ENCODE measurements at regions not wholly inside any gene's neighbourhood (a gene's known extent, or its start where the extent isn't known, plus 50 kb on each side); places are given as distances from the start of the nearest gene placed in this dataset.
"Not testable (repeated sequence)": the region's sequence is repeated elsewhere in the genome, so short reads cannot be mapped to it uniquely, and the experiment has no call there.

GRCh38 chrX:115402299-115402698 is 112.8 kb downstream of the LUZP4 start:
- no peak for DNase-seq

- DNase-seq = peak in 1 of 3 donors; percentile 16
These were observed 119.4 kb downstream of the LUZP4 start for GRCh38 chrX:115408771-115409400.

GRCh38 chrX:115409551-115409950 is 120.0 kb downstream of the LUZP4 start:
- no peak for DNase-seq

GRCh38 chrX:115410731-115411428 is 121.4 kb downstream of the LUZP4 start:
- no peak for DNase-seq

GRCh38 chrX:115413246-115413878 is 123.8 kb downstream of the LUZP4 start:
- DNase-seq = peak in 1 of 3 donors; percentile 26

- DNase-seq = no peak
These were observed 129.6 kb downstream of the LUZP4 start for GRCh38 chrX:115419069-115419468.

- DNase-seq = no peak
These were observed 133.6 kb downstream of the LUZP4 start for GRCh38 chrX:115423086-115423485.

- DNase-seq = no peak
These were observed 135.6 kb upstream of the PLS3 start for GRCh38 chrX:115425359-115425758.

- DNase-seq = no peak
These were observed 133.0 kb upstream of the PLS3 start for GRCh38 chrX:115427861-115428410.

GRCh38 chrX:115434834-115435233 is 126.1 kb upstream of the PLS3 start:
- not testable (repeated sequence) for DNase-seq

GRCh38 chrX:115437841-115438595 is 123.0 kb upstream of the PLS3 start:
- no peak for DNase-seq

GRCh38 chrX:115448146-115448545 is 112.8 kb upstream of the PLS3 start:
- no peak for DNase-seq

GRCh38 chrX:115449742-115450141 is 111.2 kb upstream of the PLS3 start:
- DNase-seq = peak in 2 of 3 donors; percentile 34 to 39

GRCh38 chrX:115452251-115452650 is 108.7 kb upstream of the PLS3 start:
- no peak for DNase-seq

- peak; percentile 43 to 77 (median 55) for DNase-seq
These were observed 100.8 kb upstream of the PLS3 start for GRCh38 chrX:115459883-115460880.

- DNase-seq = no peak
These were observed 98.6 kb upstream of the PLS3 start for GRCh38 chrX:115462406-115462805.

GRCh38 chrX:115467961-115468360 is 93.0 kb upstream of the PLS3 start:
- no peak for DNase-seq

- DNase-seq = no peak
These were observed 88.8 kb upstream of the PLS3 start for GRCh38 chrX:115472131-115472530.

GRCh38 chrX:115486510-115486909 is 74.5 kb upstream of the PLS3 start:
- DNase-seq = no peak

GRCh38 chrX:115487608-115488007 is 73.4 kb upstream of the PLS3 start:
- DNase-seq = no peak

GRCh38 chrX:115490814-115491213 is 70.2 kb upstream of the PLS3 start:
- DNase-seq = no peak
